Trophoblast cell (in vitro differentiated cells and primary cell): ENCODE measurements at regions not wholly inside any gene's neighbourhood (a gene's known extent, or its start where the extent isn't known, plus 50 kb on each side); places are given as distances from the start of the nearest gene placed in this dataset.

Experiments used
- DNase-seq, 2 donors: peaks; one replicate each; pipeline ENCODE4 v3.0.0-alpha.2; 2016
- H2AFZ ChIP-seq: 2 replicates; pipeline ENCODE4 v1.6.1; 2013; ENCODE audit warnings: low read length, moderate library complexity, mild to moderate bottlenecking; ENCODE audit not compliant: insufficient read depth, poor library complexity
- H2AK5ac ChIP-seq: 2 replicates; pipeline ENCODE4 v1.6.1; 2013; ENCODE audit warnings: mild to moderate bottlenecking, low read length
- H2BK120ac ChIP-seq: 2 replicates; pipeline ENCODE4 v1.6.1; 2013; ENCODE audit warnings: low read length, mild to moderate bottlenecking, moderate library complexity; ENCODE audit not compliant: insufficient read depth, poor library complexity
- H2BK12ac ChIP-seq: 2 replicates; pipeline ENCODE4 v1.6.1; 2013; ENCODE audit warnings: mild to moderate bottlenecking, low read length, moderate library complexity
- H2BK5ac ChIP-seq: 2 replicates; pipeline ENCODE4 v1.6.1; 2013; ENCODE audit warnings: low read length, low read depth, moderate library complexity, mild to moderate bottlenecking; ENCODE audit not compliant: poor library complexity
- H3K14ac ChIP-seq: 2 replicates; pipeline ENCODE4 v1.6.1; 2013; ENCODE audit warnings: mild to moderate bottlenecking, low read length
- H3K18ac ChIP-seq: 2 replicates; pipeline ENCODE4 v1.6.1; 2013; ENCODE audit warnings: mild to moderate bottlenecking, low read length
- H3K23ac ChIP-seq: 2 replicates; pipeline ENCODE4 v1.6.1; 2013; ENCODE audit warnings: low read length
- H3K27ac ChIP-seq: 2 replicates; pipeline ENCODE4 v1.5.1; 2013; ENCODE audit warnings: low read depth, mild to moderate bottlenecking, inconsistent platforms, low read length, moderate library complexity
- H3K27me3 ChIP-seq: 2 replicates; pipeline ENCODE4 v1.6.1; 2013; ENCODE audit warnings: inconsistent platforms, mild to moderate bottlenecking, low read length, moderate library complexity; ENCODE audit not compliant: insufficient read depth
- H3K36me3 ChIP-seq, 2 experiments: 1 replicate in 1 of 2; 2 replicates in 1 of 2; pipeline ENCODE4 v1.6.1; 2013; ENCODE audit warnings: low read length in 2 of 2, mild to moderate bottlenecking in 2 of 2, moderate library complexity in 1 of 2; ENCODE audit not compliant: insufficient read depth in 2 of 2, control insufficient read depth in 1 of 2
- H3K4ac ChIP-seq: 2 replicates; pipeline ENCODE4 v1.6.1; 2013; ENCODE audit warnings: low read depth, mild to moderate bottlenecking, low read length, moderate library complexity
- H3K4me1 ChIP-seq, 2 experiments: 1 replicate in 1 of 2; 2 replicates in 1 of 2; pipeline ENCODE4 v1.6.1; 2013; ENCODE audit warnings: low read length in 2 of 2, mild to moderate bottlenecking in 2 of 2, moderate library complexity in 1 of 2; ENCODE audit not compliant: insufficient read depth in 2 of 2, control insufficient read depth in 1 of 2
- H3K4me2 ChIP-seq: 2 replicates; pipeline ENCODE4 v1.6.1; 2013; ENCODE audit warnings: inconsistent platforms, mild to moderate bottlenecking, low read length, moderate library complexity
- H3K4me3 ChIP-seq: 2 replicates; pipeline ENCODE4 v1.5.1; 2013; ENCODE audit warnings: mild to moderate bottlenecking, low read depth, low read length, inconsistent platforms
- H3K79me1 ChIP-seq: one replicate; pipeline ENCODE4 v1.6.1; 2013; ENCODE audit warnings: low read length
- H3K79me2 ChIP-seq: 2 replicates; pipeline ENCODE4 v1.6.1; 2013; ENCODE audit warnings: low read length, mild to moderate bottlenecking; ENCODE audit not compliant: control insufficient read depth, insufficient read depth, poor library complexity
- H3K9ac ChIP-seq: 2 replicates; pipeline ENCODE4 v1.6.1; 2013; ENCODE audit warnings: mild to moderate bottlenecking, low read length
- H3K9me3 ChIP-seq: 2 replicates; pipeline ENCODE4 v1.6.1; 2013; ENCODE audit warnings: low read depth, mild to moderate bottlenecking, control low read depth, inconsistent platforms, low read length; ENCODE audit not compliant: insufficient read depth
- H4K12ac ChIP-seq: 2 replicates; pipeline ENCODE4 v1.6.1; 2013; ENCODE audit warnings: low read depth, mild to moderate bottlenecking, low read length, moderate library complexity
- H4K8ac ChIP-seq: 2 replicates; pipeline ENCODE4 v1.6.1; 2013; ENCODE audit warnings: low read depth, mild to moderate bottlenecking, low read length, moderate library complexity
- H4K91ac ChIP-seq: one replicate; pipeline ENCODE4 v1.6.1; 2013; ENCODE audit warnings: low read depth, mild to moderate bottlenecking, low read length, moderate library complexity
- WGBS: extraction: QIAGEN DNeasy Blood & Tissue Kit; methylation state at CpG from one replicate; pipeline ENCODE4 v1.1.7; 2013; ENCODE audit warnings: missing lambda C conversion rate; ENCODE audit not compliant: insufficient read length, insufficient coverage; ENCODE audit errors: extremely low coverage; 5-methylcytosine and 5-hydroxymethylcytosine counted together

DNA sequence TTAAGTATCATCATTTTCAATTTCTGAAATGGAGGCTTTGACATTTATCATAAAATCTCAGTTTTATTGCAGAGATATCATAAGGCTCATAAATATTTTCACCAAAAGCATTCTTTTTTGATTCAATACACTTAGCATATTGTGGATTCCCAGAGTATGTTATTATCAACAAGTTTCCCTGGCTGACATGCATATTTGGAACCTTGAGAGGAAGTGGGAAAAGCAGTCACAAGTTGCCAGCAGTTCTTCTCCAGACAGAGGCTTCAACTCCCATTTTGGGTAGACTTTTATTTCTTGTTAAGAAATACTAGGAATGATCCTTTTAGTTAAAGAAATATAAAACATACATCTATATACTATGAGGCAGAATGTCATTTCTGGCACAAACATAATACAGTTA lies 236.5 kb downstream of the ASXL3 start:
- DNase-seq: no peak
- Histone ChIP-seq H2AFZ (no peak overlapping the region), H2BK120ac (no peak overlapping the region), H2BK12ac (no peak overlapping the region), H3K4me2 (no peak overlapping the region), H3K36me3 (no peaks in the 10 kb centered on the region), H2AK5ac (no peak overlapping the region), H3K79me2 (no peaks in the 10 kb centered on the region), H3K18ac (no peak overlapping the region), H3K27ac (no peak overlapping the region), H3K79me1 (no peaks in the 10 kb centered on the region), H3K14ac (no peak overlapping the region), H3K9ac (no peak overlapping the region), H3K4ac (no peak overlapping the region), H3K4me1 (no peaks in the 10 kb centered on the region), H4K12ac (no peak overlapping the region), H3K23ac (no peak overlapping the region), H3K9me3 (no peaks in the 10 kb centered on the region), H3K27me3 (no peaks in the 10 kb centered on the region), H2BK5ac (no peak overlapping the region), H4K8ac (no peak overlapping the region), H4K91ac (no peak overlapping the region), H3K4me3 (no peak overlapping the region)

DNA sequence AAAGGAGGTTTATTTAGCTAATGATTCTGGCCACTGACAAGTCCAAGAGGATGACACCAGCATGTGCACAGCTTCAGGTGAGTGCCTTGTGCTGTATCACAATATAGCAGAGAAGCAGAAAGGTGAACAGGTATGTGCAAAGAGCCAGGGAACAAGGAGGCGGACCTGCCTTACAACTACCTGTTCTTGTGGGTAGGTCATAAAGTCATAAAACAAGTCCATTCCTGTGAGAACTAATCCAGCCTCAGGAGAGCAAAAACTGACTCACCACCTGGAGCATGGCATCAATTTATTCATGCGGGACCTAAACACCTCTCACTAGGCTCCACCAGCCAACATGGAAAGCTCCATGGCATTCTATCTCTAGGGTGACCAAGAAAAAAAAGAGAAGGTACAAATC lies 234.2 kb downstream of the ASXL3 start:
- H3K4me3 ChIP-seq: no peak overlapping the region
- no peak overlapping the region for H3K14ac ChIP-seq
- no peaks in the 10 kb centered on the region for H3K79me1 ChIP-seq
- no peak overlapping the region for H2AK5ac ChIP-seq
- no peak overlapping the region for H3K27ac ChIP-seq
- H2BK120ac ChIP-seq: no peak overlapping the region
- H3K9ac ChIP-seq: no peak overlapping the region
- no peak overlapping the region for H3K23ac ChIP-seq
- no peak overlapping the region for H4K12ac ChIP-seq
- no peaks in the 10 kb centered on the region for H3K36me3 ChIP-seq
- H2AFZ ChIP-seq: no peak overlapping the region
- no peak overlapping the region for H4K8ac ChIP-seq
- no peak overlapping the region for H2BK5ac ChIP-seq
- no peak overlapping the region for H2BK12ac ChIP-seq
- H3K4ac ChIP-seq: no peak overlapping the region
- H3K4me1 ChIP-seq: no peaks in the 10 kb centered on the region
- no peaks in the 10 kb centered on the region for H3K27me3 ChIP-seq
- no peak for DNase-seq
- WGBS: no CpG with 5 or more reads among the region's 2 CpGs
- no peak overlapping the region for H4K91ac ChIP-seq
- no peak overlapping the region for H3K4me2 ChIP-seq
- H3K9me3 ChIP-seq: no peaks in the 10 kb centered on the region
- H3K79me2 ChIP-seq: no peaks in the 10 kb centered on the region
- no peak overlapping the region for H3K18ac ChIP-seq

DNA sequence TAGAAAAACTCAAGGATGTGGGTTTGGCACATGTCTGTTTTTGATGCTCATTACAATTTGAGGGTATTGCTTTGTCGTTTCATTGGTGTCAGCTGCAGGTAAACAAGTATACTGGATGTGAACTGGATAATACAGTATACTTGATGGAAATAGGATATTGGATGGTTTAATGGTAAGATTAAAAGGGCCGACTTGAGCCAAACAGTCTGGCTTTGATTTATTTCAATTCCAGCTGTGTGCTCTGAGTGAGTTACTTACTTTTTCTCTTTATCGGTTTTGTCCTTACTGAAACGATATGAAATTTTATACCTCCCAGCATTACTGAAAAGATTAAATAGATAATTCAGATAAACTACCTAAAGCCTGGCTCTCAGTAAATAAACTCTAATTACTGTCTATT lies 227.6 kb downstream of the ASXL3 start:
- Histone ChIP-seq H3K23ac (no peak overlapping the region), H4K91ac (no peak overlapping the region), H3K27me3 (no peaks in the 10 kb centered on the region), H3K79me2 (no peaks in the 10 kb centered on the region), H2AFZ (no peak overlapping the region), H3K18ac (no peak overlapping the region), H3K4me3 (no peak overlapping the region), H4K12ac (no peak overlapping the region), H3K4ac (no peak overlapping the region), H2BK120ac (no peak overlapping the region), H3K27ac (no peak overlapping the region), H2BK5ac (no peak overlapping the region), H3K4me2 (no peak overlapping the region), H3K4me1 (no peaks in the 10 kb centered on the region), H3K79me1 (no peaks in the 10 kb centered on the region), H2AK5ac (no peak overlapping the region), H3K9me3 (no peaks in the 10 kb centered on the region), H3K36me3 (no peaks in the 10 kb centered on the region), H3K14ac (no peak overlapping the region), H3K9ac (no peak overlapping the region), H4K8ac (no peak overlapping the region), H2BK12ac (no peak overlapping the region)
- no peak for DNase-seq
- WGBS: no CpG with 5 or more reads among the region's 4 CpGs

DNA sequence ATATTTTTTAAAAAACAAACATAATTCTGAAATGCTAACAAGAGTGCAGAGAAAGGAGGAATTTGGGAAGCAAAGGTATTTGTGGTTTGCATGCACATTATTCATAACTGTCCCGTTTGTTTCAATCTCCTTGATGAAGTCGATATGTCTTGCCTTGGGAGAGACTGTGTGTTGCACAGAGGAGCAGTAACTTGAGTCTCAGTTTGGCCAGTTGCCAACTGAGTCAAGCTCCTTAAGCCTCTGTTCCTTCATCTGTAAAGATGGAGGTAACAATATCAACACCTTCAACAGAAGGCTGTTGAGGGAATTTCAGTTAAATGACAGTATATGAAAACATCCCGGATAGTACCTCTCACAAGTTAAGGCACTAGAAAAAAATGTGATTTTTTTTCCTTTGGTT lies 226.2 kb downstream of the ASXL3 start:
- Histone ChIP-seq H2BK120ac (no peak overlapping the region), H3K36me3 (no peaks in the 10 kb centered on the region), H3K4me2 (no peak overlapping the region), H3K27ac (no peak overlapping the region), H4K8ac (no peak overlapping the region), H3K79me2 (no peaks in the 10 kb centered on the region), H3K4me3 (no peak overlapping the region), H3K23ac (no peak overlapping the region), H4K12ac (no peak overlapping the region), H3K9me3 (no peaks in the 10 kb centered on the region), H4K91ac (no peak overlapping the region), H3K4me1 (no peaks in the 10 kb centered on the region), H3K4ac (no peak overlapping the region), H2AFZ (no peak overlapping the region), H3K27me3 (no peaks in the 10 kb centered on the region), H3K14ac (no peak overlapping the region), H2BK5ac (no peak overlapping the region), H3K79me1 (no peaks in the 10 kb centered on the region), H2AK5ac (no peak overlapping the region), H3K9ac (no peak overlapping the region), H2BK12ac (no peak overlapping the region), H3K18ac (no peak overlapping the region)
- no peak for DNase-seq
- WGBS: no CpG with 5 or more reads among the region's 3 CpGs

DNA sequence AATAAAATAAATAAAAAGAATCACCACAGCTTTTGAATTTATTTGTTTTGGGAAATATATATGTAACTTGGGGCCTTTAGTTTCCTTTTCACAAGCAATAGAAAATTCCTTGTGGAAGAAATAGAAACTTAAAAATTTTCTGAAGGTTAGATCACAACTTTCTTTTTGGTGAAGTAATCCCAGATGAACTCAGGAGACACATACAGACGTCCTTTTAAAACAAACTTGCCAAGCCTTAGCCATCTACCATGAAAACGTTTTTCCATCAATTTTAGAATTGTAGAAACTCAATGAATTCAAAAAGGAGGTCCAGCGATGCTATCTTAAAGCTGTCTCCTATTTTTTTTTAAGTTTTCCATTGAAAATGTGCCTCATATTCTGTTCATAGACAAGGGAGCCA lies 225.6 kb downstream of the ASXL3 start:
- no peak for DNase-seq
- Histone ChIP-seq H3K9ac (no peak overlapping the region), H4K8ac (no peak overlapping the region), H3K27me3 (no peaks in the 10 kb centered on the region), H3K23ac (no peak overlapping the region), H2BK12ac (no peak overlapping the region), H2BK5ac (no peak overlapping the region), H3K4me3 (no peak overlapping the region), H4K91ac (no peak overlapping the region), H2AFZ (no peak overlapping the region), H3K4ac (no peak overlapping the region), H3K14ac (no peak overlapping the region), H3K4me1 (no peaks in the 10 kb centered on the region), H2AK5ac (no peak overlapping the region), H2BK120ac (no peak overlapping the region), H3K79me2 (no peaks in the 10 kb centered on the region), H3K18ac (no peak overlapping the region), H3K36me3 (no peaks in the 10 kb centered on the region), H4K12ac (no peak overlapping the region), H3K9me3 (no peaks in the 10 kb centered on the region), H3K27ac (no peak overlapping the region), H3K4me2 (no peak overlapping the region), H3K79me1 (no peaks in the 10 kb centered on the region)
- no CpG with 5 or more reads among the region's 3 CpGs for WGBS
